ENCODE measurements at regions not wholly inside any gene's neighbourhood (a gene's known extent, or its start where the extent isn't known, plus 50 kb on each side); places are given as distances from the start of the nearest gene placed in this dataset.

- no peaks in the 10 kb centered on the region for H3K4me1 Mint-ChIP-seq (ENCODE audit: low read depth)
- peaks cover 3% of the 10 kb centered on the region for H3K9me3 Mint-ChIP-seq (ENCODE audit: low read depth)
- H3K4me3 Mint-ChIP-seq (ENCODE audit: low read depth): no peak overlapping the region
- no peak for DNase-seq (ENCODE audit: low spot score, unreplicated experiment)
- H3K27ac Mint-ChIP-seq: no peak overlapping the region
- no peaks in the 10 kb centered on the region for H3K36me3 Mint-ChIP-seq (ENCODE audit: insufficient read depth)
- TF ChIP-seq, protein P1, sequence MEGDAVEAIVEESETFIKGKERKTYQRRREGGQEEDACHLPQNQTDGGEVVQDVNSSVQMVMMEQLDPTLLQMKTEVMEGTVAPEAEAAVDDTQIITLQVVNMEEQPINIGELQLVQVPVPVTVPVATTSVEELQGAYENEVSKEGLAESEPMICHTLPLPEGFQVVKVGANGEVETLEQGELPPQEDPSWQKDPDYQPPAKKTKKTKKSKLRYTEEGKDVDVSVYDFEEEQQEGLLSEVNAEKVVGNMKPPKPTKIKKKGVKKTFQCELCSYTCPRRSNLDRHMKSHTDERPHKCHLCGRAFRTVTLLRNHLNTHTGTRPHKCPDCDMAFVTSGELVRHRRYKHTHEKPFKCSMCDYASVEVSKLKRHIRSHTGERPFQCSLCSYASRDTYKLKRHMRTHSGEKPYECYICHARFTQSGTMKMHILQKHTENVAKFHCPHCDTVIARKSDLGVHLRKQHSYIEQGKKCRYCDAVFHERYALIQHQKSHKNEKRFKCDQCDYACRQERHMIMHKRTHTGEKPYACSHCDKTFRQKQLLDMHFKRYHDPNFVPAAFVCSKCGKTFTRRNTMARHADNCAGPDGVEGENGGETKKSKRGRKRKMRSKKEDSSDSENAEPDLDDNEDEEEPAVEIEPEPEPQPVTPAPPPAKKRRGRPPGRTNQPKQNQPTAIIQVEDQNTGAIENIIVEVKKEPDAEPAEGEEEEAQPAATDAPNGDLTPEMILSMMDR (IDR thresholded peaks at IDR 0.05; ENCODE audit: unreplicated experiment): no peak
- H3K27me3 Mint-ChIP-seq: no peaks in the 10 kb centered on the region
Measured at GRCh38 chr11:39442177-39442576, 2017.3 kb downstream of the LRRC4C start.

DNA sequence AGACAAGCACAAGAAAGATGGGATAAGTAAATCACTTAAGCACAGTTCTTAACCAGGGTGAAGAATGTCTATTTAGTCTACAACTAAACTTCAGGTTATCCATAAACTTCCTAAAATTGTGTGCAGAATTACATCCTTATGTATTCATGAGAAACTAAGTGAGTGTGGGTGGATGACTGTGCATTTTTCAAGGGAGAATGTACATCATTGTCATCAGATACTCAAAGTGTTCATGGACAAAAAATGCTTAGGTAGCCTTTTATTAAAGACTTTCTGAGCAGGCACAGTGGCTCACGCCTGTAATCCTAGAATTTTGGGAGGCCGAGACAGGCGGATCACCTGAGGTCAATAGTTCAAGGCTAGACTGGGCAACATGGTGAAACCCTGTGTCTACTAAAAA, 2023.8 kb downstream of the LRRC4C start:
- Mint-ChIP-seq H3K27me3 (no peaks in the 10 kb centered on the region), H3K27ac (no peak overlapping the region), H3K9me3 (ENCODE audit: low read depth) (no peaks in the 10 kb centered on the region), H3K4me1 (ENCODE audit: low read depth) (no peaks in the 10 kb centered on the region), H3K36me3 (ENCODE audit: insufficient read depth) (no peaks in the 10 kb centered on the region), H3K4me3 (ENCODE audit: low read depth) (no peak overlapping the region)
- TF ChIP-seq, protein P1 (IDR thresholded peaks at IDR 0.05; ENCODE audit: unreplicated experiment): no peak
- no peak for DNase-seq (ENCODE audit: low spot score, unreplicated experiment)

DNA sequence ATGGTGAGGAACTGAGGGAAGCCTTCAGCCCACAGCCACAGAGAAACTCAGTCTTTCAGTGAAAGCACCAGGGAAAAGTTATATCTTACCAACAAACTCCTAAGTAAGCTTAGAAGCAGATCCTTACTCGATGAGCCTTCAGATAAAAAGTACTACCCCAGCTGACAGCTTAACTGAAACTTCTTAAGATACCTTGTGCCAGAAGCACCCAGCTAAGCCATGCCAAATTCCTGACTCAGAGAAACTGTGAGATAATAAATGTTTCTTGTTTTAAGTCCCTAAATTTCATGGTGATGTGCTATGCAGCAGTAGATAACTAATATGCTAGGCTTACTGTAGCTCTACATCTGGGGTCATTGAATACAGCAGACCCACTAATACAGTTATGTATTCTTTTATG, 2025.0 kb downstream of the LRRC4C start:
- Mint-ChIP-seq H3K9me3 (ENCODE audit: low read depth) (no peaks in the 10 kb centered on the region), H3K27me3 (no peaks in the 10 kb centered on the region), H3K4me1 (ENCODE audit: low read depth) (no peaks in the 10 kb centered on the region), H3K36me3 (ENCODE audit: insufficient read depth) (no peaks in the 10 kb centered on the region), H3K27ac (no peak overlapping the region), H3K4me3 (ENCODE audit: low read depth) (no peak overlapping the region)
- TF ChIP-seq, protein P1 (IDR thresholded peaks at IDR 0.05; ENCODE audit: unreplicated experiment): no peak
- no peak for DNase-seq (ENCODE audit: low spot score, unreplicated experiment)

DNA sequence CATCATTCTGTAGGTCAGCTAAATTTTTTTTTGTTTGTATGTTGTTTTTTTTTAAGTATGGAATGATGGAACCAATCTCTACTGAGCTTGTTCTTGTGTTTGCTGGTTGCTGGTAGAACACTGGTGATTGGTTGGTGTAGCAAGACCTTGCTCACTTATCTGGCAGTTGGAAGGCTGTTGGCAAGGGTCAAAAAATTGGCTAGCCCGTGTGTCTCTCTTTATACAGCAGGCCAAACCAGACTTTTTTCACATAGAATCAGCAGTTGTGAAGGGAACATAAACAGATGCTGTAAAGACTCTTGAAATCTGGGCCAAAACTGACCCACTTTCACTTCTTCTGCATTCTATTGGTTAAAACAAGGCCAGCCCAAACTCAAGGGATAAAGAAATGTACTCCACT, 2026.5 kb downstream of the LRRC4C start:
- H3K36me3 Mint-ChIP-seq (ENCODE audit: insufficient read depth): no peaks in the 10 kb centered on the region
- no peaks in the 10 kb centered on the region for H3K9me3 Mint-ChIP-seq (ENCODE audit: low read depth)
- H3K4me3 Mint-ChIP-seq (ENCODE audit: low read depth): no peak overlapping the region
- DNase-seq (ENCODE audit: low spot score, unreplicated experiment): no peak
- TF ChIP-seq, protein P1 (IDR thresholded peaks at IDR 0.05; ENCODE audit: unreplicated experiment): no peak
- H3K27ac Mint-ChIP-seq: no peak overlapping the region
- H3K4me1 Mint-ChIP-seq (ENCODE audit: low read depth): no peaks in the 10 kb centered on the region
- no peaks in the 10 kb centered on the region for H3K27me3 Mint-ChIP-seq

DNA sequence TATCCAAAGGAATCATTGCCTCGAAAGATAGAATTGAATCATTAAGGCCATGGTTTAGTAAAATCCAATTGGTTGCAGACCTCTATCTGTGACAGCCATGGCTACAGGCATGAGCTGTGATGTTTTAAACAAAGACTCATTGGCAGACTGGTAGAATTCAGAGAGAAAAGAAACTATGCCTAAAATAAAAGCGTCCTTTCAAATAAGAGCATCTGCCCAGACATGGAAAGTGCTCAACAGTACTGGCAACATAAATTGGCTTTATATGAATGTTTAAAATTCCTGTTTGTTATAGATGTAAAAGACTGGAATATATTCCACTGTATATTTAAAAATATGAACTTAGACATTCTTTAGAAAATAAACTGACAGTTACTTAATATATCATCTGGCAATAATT, 2034.2 kb downstream of the LRRC4C start:
- no peaks in the 10 kb centered on the region for H3K27me3 Mint-ChIP-seq
- no peaks in the 10 kb centered on the region for H3K4me1 Mint-ChIP-seq (ENCODE audit: low read depth)
- no peak overlapping the region for H3K4me3 Mint-ChIP-seq (ENCODE audit: low read depth)
- H3K36me3 Mint-ChIP-seq (ENCODE audit: insufficient read depth): no peaks in the 10 kb centered on the region
- H3K27ac Mint-ChIP-seq: no peak overlapping the region
- no peaks in the 10 kb centered on the region for H3K9me3 Mint-ChIP-seq (ENCODE audit: low read depth)
- DNase-seq (ENCODE audit: low spot score, unreplicated experiment): no peak
- TF ChIP-seq, protein P1 (IDR thresholded peaks at IDR 0.05; ENCODE audit: unreplicated experiment): no peak
